COLO829 (cell line): ENCODE measurements at regions not wholly inside any gene's neighbourhood (a gene's known extent, or its start where the extent isn't known, plus 50 kb on each side); places are given as distances from the start of the nearest gene placed in this dataset.
"Not testable (repeated sequence)": the region's sequence is repeated elsewhere in the genome, so short reads cannot be mapped to it uniquely, and the experiment has no call there.

Source experiments
- DNase-seq: peaks from one replicate; pipeline ENCODE4 v3.0.0; 2012; ENCODE audit warnings: low spot score

- no peak for DNase-seq
Observed at GRCh38 chr3:22765679-22766078, 437.4 kb upstream of the UBE2E2 start.

GRCh38 chr3:22777834-22778233, 425.3 kb upstream of the UBE2E2 start:
- no peak for DNase-seq

- DNase-seq: no peak
Observed at GRCh38 chr3:22779737-22780136, 423.4 kb upstream of the UBE2E2 start.

- no peak for DNase-seq
Observed at GRCh38 chr3:22792533-22792932, 410.6 kb upstream of the UBE2E2 start.

- DNase-seq: no peak
Observed at GRCh38 chr3:22795917-22796316, 407.2 kb upstream of the UBE2E2 start.

- DNase-seq: no peak
Observed at GRCh38 chr3:22798461-22798860, 404.7 kb upstream of the UBE2E2 start.

GRCh38 chr3:22819209-22819608, 383.9 kb upstream of the UBE2E2 start:
- DNase-seq: no peak

- no peak for DNase-seq
Observed at GRCh38 chr3:22835041-22835440, 368.1 kb upstream of the UBE2E2 start.

- no peak for DNase-seq
Observed at GRCh38 chr3:22836131-22836530, 367.0 kb upstream of the UBE2E2 start.

GRCh38 chr3:22843854-22844253, 359.3 kb upstream of the UBE2E2 start:
- no peak for DNase-seq

- DNase-seq: no peak
Observed at GRCh38 chr3:22846566-22846965, 356.6 kb upstream of the UBE2E2 start.

- DNase-seq: not testable (repeated sequence)
Observed at GRCh38 chr3:22849583-22849982, 353.5 kb upstream of the UBE2E2 start.

GRCh38 chr3:22856811-22857210, 346.3 kb upstream of the UBE2E2 start:
- no peak for DNase-seq

GRCh38 chr3:22858486-22858885, 344.6 kb upstream of the UBE2E2 start:
- DNase-seq: no peak

- no peak for DNase-seq
Observed at GRCh38 chr3:22859618-22860017, 343.5 kb upstream of the UBE2E2 start.

GRCh38 chr3:22861426-22861825, 341.7 kb upstream of the UBE2E2 start:
- DNase-seq: no peak

GRCh38 chr3:22862111-22862510, 341.0 kb upstream of the UBE2E2 start:
- no peak for DNase-seq

GRCh38 chr3:22882834-22883233, 320.3 kb upstream of the UBE2E2 start:
- not testable (repeated sequence) for DNase-seq

- DNase-seq: no peak
Observed at GRCh38 chr3:22885039-22885438, 318.1 kb upstream of the UBE2E2 start.

- no peak for DNase-seq
Observed at GRCh38 chr3:22885574-22886341, 317.4 kb upstream of the UBE2E2 start.

- DNase-seq: no peak
Observed at GRCh38 chr3:22886439-22887068, 316.6 kb upstream of the UBE2E2 start.

- DNase-seq: no peak
Observed at GRCh38 chr3:22887664-22888291, 315.3 kb upstream of the UBE2E2 start.

- no peak for DNase-seq
Observed at GRCh38 chr3:22893101-22893500, 310.0 kb upstream of the UBE2E2 start.
